ENCODE measurements at regions not wholly inside any gene's neighbourhood (a gene's known extent, or its start where the extent isn't known, plus 50 kb on each side); places are given as distances from the start of the nearest gene placed in this dataset.

GRCh38 chr6:51337277-51337676, 518.6 kb downstream of the TFAP2B start:
- DNase-seq, result no peak

DNA sequence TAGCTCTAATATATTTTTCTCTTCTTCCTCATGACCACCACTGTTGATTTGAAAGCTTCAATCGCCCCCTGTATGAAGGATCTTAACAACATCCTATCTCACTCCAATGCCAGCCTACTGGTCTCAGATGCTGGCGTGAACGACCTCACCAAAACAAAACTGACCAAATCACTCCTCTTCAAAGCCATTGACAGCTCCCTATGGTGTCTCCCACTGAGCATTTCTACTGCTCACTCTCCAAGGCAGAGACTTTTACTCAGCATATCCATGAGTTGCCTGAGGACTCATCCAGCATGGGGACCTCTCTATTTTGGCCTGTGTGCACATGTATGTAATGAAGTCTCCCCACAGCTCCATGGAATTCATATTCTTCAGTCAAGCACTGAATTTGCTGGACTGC, 520.4 kb downstream of the TFAP2B start:
- DNase-seq, result no peak

- DNase-seq, result no peak
These were observed 521.1 kb downstream of the TFAP2B start for GRCh38 chr6:51339728-51340127.

DNA sequence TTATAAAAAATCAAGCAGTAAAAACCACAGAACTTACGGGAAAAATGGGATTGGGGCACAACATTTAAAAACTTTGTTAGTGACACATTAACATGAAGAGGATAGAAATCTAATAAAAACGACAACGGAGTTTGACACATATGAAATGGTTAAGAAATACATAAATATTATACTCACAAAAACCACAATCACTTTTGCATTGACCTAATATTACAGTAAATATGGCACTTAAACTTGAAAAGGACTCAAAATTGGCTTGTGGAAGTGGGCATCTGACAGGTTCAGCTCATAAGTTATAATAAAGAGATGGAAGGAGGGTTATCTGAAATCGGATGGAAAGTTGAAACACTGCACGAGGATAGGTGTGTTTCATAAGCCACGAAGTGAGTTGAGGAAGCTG, 523.7 kb downstream of the TFAP2B start:
- DNase-seq, result no peak

DNA sequence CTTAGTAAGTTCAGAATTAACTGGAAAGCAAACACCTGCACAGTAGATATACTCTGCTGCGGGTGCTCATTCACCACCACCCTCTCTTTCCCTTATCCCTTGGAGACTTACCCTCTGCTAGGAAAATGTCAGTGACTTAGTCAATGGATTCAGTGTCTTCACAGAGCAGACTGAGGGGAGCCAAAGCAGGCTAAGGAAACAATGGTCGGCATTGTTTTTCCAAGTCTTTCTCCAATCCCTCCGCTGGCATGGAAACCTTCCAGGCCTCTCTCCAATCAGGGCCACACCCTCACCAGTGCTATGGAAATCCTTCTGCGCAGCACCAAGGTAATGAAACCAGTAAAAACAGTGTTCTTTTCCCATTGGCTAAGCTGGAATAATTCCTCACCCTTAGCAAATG, 531.2 kb downstream of the TFAP2B start:
- no peak for DNase-seq

GRCh38 chr6:51350308-51350904, 531.7 kb downstream of the TFAP2B start:
- no peak for DNase-seq

DNA sequence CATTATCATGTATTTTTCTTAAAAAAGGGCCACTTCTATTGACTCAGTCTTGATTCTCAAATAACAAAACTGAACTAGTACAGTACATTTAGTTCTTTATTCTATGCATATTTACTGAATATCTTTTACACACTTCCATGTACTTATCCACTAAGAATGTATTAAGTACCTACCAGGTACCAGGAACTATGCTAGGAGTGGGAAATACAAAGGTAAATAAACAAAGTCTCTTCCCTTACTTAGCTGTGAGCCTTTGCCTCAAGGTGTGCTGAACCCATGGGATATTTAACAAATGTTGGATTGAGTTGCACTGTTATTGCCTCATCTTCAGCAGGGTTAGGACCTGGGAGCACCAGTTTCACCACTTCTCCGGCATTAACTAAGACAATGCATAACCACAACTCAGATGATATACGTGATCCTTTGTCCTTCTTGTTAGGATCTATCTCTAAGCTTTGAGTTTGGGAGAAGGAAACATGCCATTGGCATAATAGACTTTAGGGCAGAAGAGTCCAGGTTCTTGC, 533.9 kb downstream of the TFAP2B start:
- no peak for DNase-seq

- DNase-seq, result no peak
These were observed 541.6 kb downstream of the TFAP2B start for GRCh38 chr6:51360287-51360686.

- no peak for DNase-seq
These were observed 546.9 kb downstream of the TFAP2B start for GRCh38 chr6:51365566-51365965.

DNA sequence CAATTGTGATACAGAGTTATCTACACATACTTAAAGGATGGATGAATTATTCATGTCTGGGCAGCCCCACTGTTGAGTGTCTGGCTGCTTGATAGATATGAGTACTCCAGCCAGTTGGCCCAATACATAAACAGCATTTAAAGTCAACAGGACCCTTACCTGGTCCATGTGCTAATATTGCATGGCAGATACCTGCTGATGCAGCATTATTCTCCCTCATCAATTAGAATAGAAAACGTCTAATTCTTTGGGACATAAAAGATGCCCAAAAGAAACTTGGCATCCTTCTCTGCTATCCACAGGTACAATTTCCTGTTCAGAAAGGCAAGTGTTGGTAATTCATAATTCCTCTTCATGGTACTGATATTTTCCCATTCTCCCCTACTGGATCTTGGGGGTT, 550.8 kb downstream of the TFAP2B start:
- DNase-seq, result no peak

GRCh38 chr6:51382847-51383246, 564.2 kb downstream of the TFAP2B start:
- no peak for DNase-seq

- DNase-seq, result no peak
These were observed 566.1 kb downstream of the TFAP2B start for GRCh38 chr6:51384736-51385135.

DNA sequence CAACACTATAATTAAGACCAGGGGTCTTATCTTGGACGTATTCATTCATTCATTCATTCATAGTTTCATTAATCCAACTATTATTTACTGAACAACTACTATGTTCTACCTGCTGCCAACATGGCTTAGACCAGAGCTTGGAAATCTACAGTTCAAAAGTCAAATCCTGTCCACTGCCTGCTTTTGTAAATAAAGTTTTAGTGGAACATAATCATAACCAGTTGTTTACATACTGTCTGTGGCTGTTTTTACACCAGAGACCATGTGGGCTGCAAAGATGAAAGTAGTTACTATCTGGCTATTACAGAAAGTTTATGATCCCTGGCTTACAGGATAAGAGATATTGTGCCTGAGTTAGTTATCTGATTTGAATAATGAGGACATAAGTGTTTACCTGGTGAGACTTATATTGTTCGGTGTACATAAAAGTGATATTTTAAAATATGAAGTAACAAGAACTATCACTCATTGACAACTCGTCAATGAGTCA, 567.7 kb downstream of the TFAP2B start:
- no peak for DNase-seq

- DNase-seq, result no peak
These were observed 569.2 kb downstream of the TFAP2B start for GRCh38 chr6:51387907-51388306.

DNA sequence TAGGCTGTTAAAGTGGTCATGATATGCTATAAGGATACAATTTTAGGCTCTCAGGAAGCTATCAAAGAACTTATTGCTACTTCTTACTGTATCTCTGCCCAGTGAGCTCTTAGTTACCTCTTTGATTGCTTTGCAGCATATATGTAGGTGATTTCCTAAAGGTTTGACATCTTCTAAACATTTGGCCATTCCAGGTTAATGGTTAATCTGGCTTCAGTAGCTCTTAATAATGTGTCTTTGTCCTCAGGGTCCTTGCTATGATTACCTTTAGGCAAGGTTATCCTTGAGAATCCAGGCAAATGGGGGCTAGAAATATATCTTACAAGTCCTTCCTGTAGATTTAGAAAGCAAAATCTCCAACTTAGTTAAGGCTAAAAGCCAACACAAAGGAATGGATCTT, 575.4 kb downstream of the TFAP2B start:
- no peak for DNase-seq

GRCh38 chr6:51396583-51396982, 577.9 kb downstream of the TFAP2B start:
- no peak for DNase-seq

- peak; percentile 79 for DNase-seq
These were observed 579.5 kb downstream of the TFAP2B start for GRCh38 chr6:51398064-51398705.

GRCh38 chr6:51398793-51399192, 580.1 kb downstream of the TFAP2B start:
- no peak for DNase-seq

DNA sequence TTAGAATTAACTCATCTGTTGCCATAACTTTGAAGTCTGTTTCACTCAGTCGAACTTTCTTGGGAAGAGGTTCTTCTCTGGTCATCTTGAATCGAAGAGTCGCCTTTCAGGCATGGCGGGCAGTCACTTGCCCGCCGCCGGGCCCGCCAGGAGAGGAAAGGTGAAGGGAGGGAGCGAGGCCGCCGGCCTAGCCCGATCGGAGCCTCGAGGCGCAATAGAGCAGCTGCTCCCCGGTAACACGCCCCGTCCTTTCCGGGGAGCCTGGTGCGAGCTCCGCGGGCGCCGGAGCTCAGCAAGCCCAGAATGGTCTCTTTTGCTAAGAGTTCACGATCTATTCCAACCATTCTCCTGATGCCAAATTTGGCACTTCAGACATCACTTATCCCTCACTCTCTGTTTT, 591.8 kb downstream of the TFAP2B start:
- DNase-seq, result no peak

- no peak for DNase-seq
These were observed 592.9 kb downstream of the TFAP2B start for GRCh38 chr6:51411496-51412125.

DNA sequence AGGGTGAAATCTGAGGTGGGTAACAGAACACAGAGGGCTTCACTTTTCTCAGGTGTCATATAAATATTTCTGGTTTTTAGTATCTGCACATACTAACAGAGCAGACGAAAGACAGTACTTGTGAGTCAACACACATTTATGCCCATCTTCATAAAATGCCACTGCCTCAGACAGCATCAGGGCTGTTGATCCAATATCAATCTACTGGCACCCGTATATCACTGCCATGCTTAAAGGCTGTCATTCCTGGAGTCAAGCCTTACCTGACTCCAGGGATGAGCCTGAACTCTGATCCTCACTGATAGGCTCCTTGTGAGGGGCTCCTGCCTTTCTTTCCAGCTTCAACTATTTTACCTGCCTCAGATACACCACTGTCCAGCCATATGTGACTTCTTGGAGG, 595.7 kb downstream of the TFAP2B start:
- DNase-seq, result no peak

- DNase-seq, result no peak
These were observed 596.8 kb downstream of the TFAP2B start for GRCh38 chr6:51415501-51415900.

DNA sequence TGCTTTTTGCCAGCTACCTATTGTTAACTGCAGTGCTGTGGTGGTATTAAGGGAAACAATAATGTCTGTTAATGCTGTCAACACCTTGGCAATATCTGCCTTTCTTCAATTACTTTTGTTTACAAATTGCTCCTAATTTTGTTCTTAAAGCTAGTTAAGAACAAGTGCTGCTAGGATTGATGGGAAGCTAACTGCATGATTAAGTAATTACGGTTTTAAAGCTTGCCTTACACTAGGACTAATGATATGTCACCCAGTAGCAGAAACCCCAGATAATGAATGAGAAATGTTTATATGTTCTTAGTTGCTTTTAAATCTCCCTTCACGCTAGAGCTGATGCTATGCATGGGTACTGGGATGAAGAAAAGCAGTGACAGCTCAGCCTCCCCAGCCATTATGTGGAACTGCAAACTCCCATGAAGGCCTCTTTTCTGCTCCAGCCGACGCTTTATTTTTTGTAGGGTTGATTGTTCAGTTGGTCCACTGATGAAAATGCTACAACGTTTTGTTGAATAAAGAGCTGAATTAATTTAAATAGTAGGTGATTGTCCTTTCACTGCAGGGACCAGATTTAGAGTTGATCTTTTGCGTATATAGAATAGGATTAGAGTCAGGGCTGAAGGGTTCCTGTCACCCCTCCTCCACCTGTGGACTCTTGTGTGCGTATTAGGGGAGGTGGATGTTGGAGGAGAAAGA, 610.5 kb downstream of the TFAP2B start:
- DNase-seq, result no peak

GRCh38 chr6:51430589-51430988, 611.9 kb downstream of the TFAP2B start:
- DNase-seq, result no peak
